GM12874 (cell line): ENCODE measurements at regions not wholly inside any gene's neighbourhood (a gene's known extent, or its start where the extent isn't known, plus 50 kb on each side); places are given as distances from the start of the nearest gene placed in this dataset.

Experiments used
- TF ChIP-seq, protein P1 (sequence below): IDR thresholded peaks from 2 replicates; pipeline ENCODE4 v1.5.1; 2011; ENCODE audit warnings: low read depth, mild to moderate bottlenecking, control low read depth, low read length, moderate library complexity; ENCODE audit not compliant: insufficient read depth

DNA sequence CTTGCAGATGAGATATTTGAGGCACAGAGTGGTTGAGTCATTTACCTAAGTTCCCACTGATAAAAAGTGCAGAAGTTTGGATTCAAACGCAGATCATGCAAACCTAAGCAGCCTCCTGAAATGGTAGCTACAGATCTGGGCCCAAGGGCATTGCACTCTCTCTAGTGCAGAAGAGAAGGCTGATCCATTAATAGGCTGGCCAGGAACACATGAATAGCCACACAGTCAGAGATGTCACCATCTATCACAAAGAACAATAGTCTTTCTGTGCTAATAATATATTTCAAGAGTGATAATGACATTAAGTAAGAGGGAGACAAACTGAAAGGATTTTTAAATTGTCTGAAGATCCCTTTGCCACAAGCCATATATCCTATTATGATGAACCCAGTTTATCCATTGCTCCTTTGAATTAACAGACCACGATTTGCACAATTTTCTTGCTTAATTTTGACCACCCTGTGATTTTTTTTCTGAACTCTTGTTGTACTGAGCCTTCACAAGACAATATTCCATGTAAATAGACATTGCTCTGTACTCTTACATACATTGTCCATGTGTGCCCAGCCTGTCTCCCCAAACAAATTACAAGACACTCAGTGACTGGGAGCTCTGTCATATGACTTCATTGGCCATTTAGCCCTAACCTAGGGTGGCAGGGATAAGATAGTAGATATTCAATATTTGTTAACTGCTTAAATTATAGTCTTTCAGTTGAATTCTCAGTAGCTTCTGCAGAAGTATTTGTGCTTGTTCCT lies 112.4 kb upstream of the RBPJ start:
- TF ChIP-seq, protein P1, sequence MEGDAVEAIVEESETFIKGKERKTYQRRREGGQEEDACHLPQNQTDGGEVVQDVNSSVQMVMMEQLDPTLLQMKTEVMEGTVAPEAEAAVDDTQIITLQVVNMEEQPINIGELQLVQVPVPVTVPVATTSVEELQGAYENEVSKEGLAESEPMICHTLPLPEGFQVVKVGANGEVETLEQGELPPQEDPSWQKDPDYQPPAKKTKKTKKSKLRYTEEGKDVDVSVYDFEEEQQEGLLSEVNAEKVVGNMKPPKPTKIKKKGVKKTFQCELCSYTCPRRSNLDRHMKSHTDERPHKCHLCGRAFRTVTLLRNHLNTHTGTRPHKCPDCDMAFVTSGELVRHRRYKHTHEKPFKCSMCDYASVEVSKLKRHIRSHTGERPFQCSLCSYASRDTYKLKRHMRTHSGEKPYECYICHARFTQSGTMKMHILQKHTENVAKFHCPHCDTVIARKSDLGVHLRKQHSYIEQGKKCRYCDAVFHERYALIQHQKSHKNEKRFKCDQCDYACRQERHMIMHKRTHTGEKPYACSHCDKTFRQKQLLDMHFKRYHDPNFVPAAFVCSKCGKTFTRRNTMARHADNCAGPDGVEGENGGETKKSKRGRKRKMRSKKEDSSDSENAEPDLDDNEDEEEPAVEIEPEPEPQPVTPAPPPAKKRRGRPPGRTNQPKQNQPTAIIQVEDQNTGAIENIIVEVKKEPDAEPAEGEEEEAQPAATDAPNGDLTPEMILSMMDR: no peak

DNA sequence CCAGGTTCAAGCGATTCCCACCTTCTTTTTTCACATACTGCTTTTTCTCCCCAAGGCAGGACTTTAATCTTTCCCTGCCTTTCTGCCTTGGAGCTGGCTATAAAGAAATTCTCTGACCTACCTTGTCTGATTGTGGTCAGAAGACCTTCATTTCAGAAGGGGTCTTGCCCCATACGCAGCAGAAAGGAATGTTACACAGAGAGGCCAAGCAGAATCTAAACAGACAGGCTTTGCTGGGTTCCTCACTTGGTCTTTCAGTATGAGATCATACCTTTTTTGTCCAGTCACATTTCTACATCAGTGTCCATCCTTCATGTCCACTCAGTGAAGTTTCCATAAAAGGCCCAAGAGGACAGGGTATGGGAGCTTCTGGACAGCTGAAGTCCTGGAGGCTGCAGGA lies 108.3 kb upstream of the RBPJ start:
- TF ChIP-seq, protein P1: no peak

DNA sequence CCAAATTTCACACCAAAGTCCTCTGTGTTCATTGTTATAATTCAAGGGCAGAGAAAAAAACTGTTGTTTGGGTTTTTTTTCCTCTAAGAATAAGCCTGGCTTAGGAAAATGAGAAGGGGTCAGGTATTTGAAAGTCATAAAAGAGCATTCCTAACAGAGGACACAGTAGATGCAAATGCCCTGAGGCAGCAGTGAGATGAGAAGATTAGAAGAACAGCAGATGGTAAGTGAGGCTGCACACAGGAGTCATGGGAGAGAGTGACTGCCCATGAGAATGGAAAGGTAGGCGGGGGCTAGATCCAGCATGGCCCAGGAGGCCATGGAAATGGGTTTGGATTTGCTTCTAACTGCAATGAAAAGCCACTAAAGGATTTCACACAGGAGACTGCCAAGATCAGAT lies 107.5 kb upstream of the RBPJ start:
- TF ChIP-seq, protein P1: no peak

DNA sequence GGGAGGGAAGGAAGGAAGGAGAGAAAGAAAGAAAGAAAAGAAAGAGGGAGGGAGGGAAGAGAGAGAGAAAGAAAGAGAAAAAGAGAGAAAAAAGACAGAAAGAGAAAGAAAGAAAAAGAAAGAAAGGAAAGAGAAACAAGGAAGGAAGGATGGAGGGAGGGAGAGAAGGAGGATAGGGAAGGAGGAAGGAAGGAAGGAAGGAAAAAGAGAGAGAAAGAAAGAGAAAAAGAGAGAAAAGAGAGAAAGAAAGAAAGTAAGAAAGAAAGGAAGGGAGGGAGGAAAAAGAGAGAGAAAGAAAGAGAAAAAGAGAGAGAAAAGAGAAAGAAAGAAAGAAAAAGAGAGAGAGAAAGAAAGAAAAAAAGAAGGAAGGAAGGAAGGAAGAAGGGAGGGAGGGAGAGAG lies 105.8 kb upstream of the RBPJ start:
- TF ChIP-seq, protein P1: no peak

DNA sequence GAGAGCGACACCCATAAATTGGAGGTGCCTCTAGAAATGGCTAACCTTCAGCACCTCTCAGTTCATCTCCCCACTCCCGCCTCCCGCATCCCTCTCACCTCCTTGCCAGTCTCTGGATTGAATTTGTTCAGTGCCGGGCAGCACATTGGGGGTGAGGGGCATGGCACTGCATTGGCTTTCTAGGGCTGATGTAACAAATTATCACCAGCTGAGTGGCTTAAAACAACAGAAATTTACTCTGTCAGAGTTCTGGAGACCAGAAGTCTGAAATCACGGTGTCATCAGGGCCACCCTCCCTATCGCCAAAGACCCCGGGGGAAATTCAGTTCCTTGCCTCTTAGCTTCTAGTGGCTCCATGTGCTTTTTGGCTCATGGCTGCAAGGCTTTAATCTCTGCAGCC lies 105.1 kb upstream of the RBPJ start:
- TF ChIP-seq, protein P1: no peak

DNA sequence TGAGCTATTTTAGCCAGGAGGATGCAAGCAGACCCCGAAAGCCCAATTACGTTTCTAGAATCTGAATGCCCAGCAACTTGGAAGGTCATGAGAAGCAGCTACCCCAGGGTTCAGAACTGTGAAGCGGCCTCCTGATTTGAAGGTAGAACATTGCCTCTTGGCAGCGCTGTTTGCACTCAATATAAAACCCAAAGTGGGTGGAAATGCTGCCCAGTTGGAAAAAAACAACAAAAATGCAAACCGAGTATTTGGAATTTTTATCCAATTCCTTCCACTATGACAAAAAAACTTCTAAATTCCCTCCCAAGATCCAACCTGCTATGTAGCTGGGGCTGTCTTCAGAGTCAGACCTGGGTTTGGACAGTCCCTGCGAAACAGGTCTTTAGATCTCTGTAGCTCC lies 103.3 kb upstream of the RBPJ start:
- TF ChIP-seq, protein P1: no peak

DNA sequence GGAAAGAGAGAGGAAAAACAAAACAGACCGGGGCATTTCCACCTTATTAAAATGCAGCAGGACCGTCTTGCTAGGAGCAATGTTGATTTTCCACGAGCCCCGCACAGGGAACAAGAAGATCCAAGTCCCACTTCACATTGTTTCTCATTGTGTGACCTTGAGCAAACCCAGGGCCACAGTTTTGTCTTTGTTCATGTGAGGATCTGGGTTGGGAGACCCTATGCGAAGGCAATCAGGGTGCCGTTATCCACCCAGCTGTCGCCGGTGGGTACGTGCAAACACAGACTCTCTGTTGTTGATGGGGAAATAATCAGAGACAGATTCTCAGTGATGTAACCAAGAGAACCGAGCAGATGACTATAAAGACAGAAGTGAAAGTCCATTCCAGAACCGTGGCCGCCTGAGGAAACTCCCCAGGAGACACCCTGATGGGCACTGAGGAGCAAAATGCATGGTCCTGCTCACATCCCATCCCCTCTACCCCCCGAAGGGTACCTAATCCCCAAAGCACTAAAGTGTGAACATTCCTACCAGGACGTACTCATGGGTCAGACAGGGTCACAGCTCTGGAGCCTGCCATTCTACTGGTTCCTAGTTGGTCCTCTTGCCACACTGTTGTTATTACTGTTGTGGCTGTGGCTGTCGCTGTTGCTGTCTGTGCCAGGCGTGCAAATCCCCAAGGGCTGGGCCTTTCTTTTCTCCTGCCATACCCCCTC lies 102.7 kb upstream of the RBPJ start:
- TF ChIP-seq, protein P1: no peak
